ENCODE measurements at regions not wholly inside any gene's neighbourhood (a gene's known extent, or its start where the extent isn't known, plus 50 kb on each side); places are given as distances from the start of the nearest gene placed in this dataset.
"Not testable (repeated sequence)": the region's sequence is repeated elsewhere in the genome, so short reads cannot be mapped to it uniquely, and the experiment has no call there.

DNA sequence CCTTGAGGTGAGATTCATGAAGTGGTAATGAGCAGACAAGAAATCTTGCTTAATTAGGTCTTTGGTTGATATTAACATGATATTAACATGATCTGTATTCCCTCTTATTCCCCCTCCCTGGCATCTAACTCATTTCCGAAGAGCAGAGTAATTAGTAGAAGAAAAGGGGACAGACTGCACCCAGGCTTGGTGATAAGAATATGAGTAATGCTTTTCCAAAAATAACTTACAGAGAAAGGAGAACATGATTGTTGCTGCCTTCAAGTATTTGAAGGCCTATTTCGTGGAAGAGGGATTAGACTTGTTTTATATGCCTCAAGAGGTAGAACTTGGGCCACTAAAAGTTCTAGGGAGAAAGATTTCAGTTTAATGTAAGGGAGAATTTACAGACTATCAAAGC, 130.6 kb upstream of the ATP5MC3 start:
- DNase-seq: no peak

- DNase-seq: no peak
Measured at GRCh38 chr2:175310813-175311504, 129.4 kb upstream of the ATP5MC3 start.

DNA sequence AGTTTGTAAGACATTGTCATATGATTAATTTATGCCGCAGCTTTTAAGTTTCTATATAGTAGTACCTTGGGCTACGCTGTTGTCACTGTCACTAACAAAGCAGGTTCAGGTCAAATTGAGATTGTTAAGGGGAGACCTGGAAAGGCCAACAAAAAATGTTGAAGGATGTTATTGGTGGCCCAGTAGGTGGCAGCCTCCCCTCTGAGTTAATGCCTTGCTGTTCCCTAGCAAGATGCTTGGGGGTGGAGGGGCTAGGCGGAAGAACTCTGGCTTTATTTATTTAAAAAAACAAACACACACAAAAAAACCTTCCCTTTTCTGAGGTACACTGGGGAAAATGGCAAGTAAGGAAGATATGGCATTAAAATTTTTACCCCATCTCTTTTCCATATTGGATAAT, 128.3 kb upstream of the ATP5MC3 start:
- no peak for DNase-seq

- DNase-seq: no peak
Measured at GRCh38 chr2:175308005-175308404, 126.5 kb upstream of the ATP5MC3 start.

GRCh38 chr2:175304541-175304940, 123.0 kb upstream of the ATP5MC3 start:
- DNase-seq: no peak

DNA sequence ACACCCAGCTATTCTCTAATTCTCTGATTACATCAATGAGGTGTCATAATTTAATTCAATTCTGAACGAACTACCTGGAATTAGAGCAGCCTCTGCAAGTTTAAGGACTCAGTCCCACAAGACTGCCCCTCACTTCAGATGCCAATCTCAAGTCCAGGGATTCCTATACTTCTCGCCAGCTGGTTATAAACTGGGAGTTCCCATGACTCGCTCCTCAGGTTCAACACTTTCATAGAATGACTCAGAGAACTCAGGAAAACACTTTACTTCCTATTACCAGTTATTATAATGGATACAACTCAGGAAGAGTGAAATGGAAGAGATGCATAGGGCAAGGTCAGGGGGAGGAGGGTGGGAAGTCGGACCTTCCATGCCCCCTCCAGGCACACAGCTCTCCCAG, 112.3 kb upstream of the ATP5MC3 start:
- DNase-seq: no peak

GRCh38 chr2:175293195-175293594, 111.7 kb upstream of the ATP5MC3 start:
- no peak for DNase-seq

GRCh38 chr2:175282886-175283285, 101.4 kb upstream of the ATP5MC3 start:
- DNase-seq: no peak

GRCh38 chr2:175282300-175282699, 100.8 kb upstream of the ATP5MC3 start:
- DNase-seq: no peak

GRCh38 chr2:175277772-175278171, 96.3 kb upstream of the ATP5MC3 start:
- DNase-seq: no peak

DNA sequence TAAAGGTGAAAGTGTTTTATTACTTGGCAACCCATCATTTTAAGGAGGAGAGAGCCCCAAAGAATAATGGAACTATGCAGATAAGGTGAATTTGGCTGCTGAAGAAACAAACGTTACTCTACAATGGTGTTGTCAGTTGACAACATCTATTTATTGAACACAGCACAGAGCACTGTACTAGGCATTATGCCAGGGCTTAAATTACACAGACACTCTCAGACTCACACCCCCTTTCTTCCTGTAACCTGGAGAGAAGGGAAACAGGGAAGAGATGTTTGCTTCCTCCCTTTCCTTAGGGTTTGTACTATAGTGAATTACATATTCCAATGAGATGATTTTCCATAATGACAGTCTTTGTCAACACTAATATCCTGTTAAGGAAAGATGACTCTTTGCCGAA, 94.0 kb upstream of the ATP5MC3 start:
- no peak for DNase-seq

DNA sequence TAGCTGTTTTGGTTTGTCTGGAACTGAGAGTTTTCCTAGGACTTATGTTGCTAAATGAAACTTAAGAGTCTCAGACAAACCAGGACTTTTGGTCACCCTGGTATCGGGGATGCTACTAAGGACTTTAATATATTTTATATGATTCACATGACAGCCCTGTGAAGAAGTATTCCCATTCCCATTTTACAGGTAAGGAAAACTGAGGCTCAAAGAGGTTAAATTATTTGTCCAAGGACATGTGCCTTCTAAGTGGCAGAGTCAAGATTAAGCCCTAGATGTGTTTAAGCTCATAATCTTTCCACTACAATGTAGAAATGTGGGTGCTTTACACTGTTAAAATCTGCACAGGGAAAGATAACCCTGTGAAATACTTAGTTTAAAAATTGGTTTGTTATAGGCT, 77.7 kb upstream of the ATP5MC3 start:
- DNase-seq: no peak

- no peak for DNase-seq
Measured at GRCh38 chr2:175256806-175257585, 75.5 kb upstream of the ATP5MC3 start.

- not testable (repeated sequence) for DNase-seq
Measured at GRCh38 chr2:175256391-175256790, 74.9 kb upstream of the ATP5MC3 start.

DNA sequence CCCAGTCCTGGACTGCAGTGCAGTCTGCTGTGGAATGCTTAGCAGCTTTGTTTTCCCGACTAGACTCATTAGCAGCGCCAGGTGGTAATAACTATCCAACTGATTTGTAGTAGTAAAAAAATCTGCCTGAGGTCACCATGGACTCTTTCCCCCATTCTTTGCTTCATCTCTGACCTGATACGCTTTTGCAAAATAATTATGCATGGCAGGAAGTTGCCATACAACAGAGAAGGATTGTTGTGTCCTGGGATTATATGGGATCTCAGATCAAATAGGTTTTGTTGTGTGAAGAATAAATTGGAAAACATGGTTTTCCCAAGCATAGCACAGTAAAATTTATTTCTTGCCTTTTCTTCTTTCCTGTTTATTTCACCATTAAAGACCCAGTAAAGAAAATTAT, 72.4 kb upstream of the ATP5MC3 start:
- DNase-seq: peak; percentile 8

GRCh38 chr2:175251425-175252041, 70.0 kb upstream of the ATP5MC3 start:
- DNase-seq: no peak

GRCh38 chr2:175247159-175247558, 65.6 kb upstream of the ATP5MC3 start:
- no peak for DNase-seq

DNA sequence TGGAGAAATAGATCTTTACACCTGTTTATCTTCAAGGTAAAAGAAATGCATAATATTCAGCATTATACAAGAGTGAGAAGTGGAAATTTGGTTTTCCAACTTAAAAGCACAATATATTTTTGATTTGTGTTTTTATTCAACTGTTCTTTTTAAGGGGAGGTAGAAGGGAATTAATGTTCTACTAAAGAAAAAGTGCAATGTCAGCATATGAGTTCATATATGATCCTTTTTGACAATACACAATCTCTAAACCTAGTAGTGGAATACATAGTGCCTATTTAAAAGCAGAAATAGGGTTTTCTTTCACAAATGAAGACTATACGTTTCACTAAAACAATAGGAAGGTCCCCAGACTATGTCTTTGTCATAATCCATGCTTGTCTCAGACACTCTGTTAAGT, 63.2 kb upstream of the ATP5MC3 start:
- DNase-seq: no peak

DNA sequence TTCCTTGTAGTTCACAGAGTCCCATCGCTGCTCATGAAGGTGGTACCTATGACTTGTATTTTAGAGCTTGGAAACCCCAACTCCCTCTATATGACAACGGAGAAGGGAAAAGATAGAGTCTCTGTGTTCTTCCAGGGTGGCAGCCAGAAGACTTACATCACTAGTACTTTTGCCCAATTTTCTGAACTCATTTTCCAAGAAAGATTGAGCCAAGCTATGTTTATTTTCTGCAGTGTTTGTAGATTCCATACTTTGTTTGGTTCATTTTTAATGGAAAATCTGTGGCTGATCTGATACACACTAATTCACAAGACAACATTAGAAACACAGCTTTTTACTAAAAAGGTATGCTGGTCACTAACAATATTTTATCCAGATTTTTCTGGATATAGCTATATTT, 60.2 kb upstream of the ATP5MC3 start:
- no peak for DNase-seq

- not testable (repeated sequence) for DNase-seq
Measured at GRCh38 chr2:175240033-175240432, 58.5 kb upstream of the ATP5MC3 start.

DNA sequence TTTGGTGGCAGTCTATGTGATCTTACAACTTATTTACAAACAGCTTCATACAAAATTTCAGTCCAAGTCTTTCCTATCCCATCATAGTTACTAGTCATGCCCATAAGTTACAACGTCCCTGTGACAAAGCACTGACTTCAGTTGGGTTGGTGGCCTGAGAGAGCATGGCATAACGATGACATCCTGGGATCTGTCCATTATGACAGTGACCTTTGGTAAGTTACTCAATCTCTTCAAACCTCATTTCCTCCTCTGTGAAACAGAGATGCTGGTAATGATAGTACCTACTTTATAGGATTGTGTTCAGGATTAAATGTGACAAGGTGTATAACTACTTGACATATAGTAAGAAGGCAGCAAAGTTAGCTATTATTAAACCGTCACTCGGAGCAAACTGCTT, 55.4 kb upstream of the ATP5MC3 start:
- no peak for DNase-seq

DNA sequence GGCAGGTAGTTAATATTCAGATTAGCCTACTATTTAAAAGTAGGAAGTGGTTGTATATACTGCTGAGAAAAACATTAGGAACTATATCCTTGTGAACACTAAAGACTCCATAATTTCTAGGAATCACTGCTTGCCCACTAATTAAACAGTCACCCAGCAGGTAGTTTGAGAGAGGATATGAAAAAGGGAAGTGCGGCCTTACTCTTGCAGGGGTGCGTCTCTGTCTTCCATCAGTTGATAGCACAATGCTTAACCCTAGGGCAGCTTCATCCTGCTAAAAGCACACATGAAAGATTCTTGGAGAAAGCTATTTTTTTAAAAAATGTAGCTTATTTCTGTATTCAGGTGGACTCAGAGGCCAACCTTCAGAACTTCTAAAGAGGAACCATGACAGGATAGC, 53.1 kb upstream of the ATP5MC3 start:
- no peak for DNase-seq

GRCh38 chr2:175234153-175234552, 52.6 kb upstream of the ATP5MC3 start:
- no peak for DNase-seq

DNA sequence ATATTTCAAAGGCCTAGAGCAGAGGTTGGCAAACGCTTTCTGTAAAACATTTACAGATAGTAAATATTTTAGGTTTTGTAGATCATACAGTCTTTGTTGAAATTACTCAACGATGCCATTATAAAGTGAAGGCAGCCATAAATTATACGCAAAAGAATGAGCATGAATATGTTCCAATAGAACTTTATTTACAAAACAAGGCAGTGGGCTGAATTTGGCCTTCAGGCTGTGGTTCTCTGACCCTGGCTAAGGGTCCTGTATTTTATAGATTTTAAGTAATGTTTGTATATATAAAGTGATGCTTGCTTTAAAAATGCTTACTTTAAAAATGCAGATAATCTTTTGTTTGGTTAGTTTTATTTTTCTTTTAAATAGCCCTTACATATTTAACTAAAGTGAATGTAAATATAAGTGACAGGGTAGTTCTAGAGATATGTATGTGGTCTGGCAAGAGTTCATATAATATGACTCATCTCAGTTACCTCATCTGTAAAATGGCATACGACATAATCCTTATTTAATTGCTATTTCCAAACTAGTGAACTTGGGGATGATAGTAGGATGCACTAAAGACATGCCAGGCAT, 51.7 kb upstream of the ATP5MC3 start:
- no peak for DNase-seq
